Erythroblast (primary cell): ENCODE measurements at regions not wholly inside any gene's neighbourhood (a gene's known extent, or its start where the extent isn't known, plus 50 kb on each side); places are given as distances from the start of the nearest gene placed in this dataset.

Experiments
- DNase-seq, 2 experiments: peaks; one replicate each; lab custom pipeline; 2025; lab: John Stamatoyannopoulos, UW
- GATA1 ChIP-seq: IDR thresholded peaks from 2 replicates; pipeline ENCODE4 v1.6.1; 2011; ENCODE audit warnings: low read depth, mild to moderate bottlenecking, control low read depth, low read length, moderate library complexity
- POLR2A ChIP-seq: IDR thresholded peaks from 2 replicates; pipeline ENCODE4 v1.6.1; 2011; ENCODE audit warnings: mild to moderate bottlenecking, low read length

- DNase-seq, result no peak
These were observed 271.4 kb downstream of the SQOR start for GRCh38 chr15:45906230-45906629.

GRCh38 chr15:45910671-45911070 lies 275.8 kb downstream of the SQOR start:
- TF ChIP-seq GATA1, result no peak
- no peak for TF ChIP-seq POLR2A
- DNase-seq, result no peak

More at GRCh38 chr15:45906230-45906629, 271.4 kb downstream of the SQOR start:
- TF ChIP-seq POLR2A (no peak), GATA1 (no peak)

GRCh38 chr15:45913451-45913850 lies 278.6 kb downstream of the SQOR start:
- TF ChIP-seq GATA1 (no peak), POLR2A (no peak)
- no peak for DNase-seq

DNA sequence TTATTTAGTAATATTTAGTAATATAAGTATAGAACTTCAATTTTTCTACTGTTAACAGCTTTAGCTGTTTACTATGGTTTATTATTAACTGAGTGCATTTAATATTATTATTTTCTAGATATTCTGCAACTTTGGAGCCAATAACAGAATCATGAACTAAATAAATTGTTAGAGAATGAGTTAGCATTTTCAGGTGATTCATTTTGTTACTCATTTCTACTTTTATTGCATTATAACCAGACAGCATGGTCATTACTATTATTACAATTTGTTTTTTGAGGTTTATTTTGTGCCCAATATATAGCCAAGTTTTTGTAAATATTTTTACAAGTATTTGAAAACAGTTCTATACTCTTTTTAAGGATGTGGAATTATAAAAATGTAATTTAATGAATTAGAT lies 279.6 kb downstream of the SQOR start:
- no peak for DNase-seq
- TF ChIP-seq GATA1, result no peak
- TF ChIP-seq POLR2A, result no peak

- DNase-seq, result no peak
- TF ChIP-seq GATA1 (no peak), POLR2A (no peak)
These were observed 284.0 kb downstream of the SQOR start for GRCh38 chr15:45918839-45919238.

DNA sequence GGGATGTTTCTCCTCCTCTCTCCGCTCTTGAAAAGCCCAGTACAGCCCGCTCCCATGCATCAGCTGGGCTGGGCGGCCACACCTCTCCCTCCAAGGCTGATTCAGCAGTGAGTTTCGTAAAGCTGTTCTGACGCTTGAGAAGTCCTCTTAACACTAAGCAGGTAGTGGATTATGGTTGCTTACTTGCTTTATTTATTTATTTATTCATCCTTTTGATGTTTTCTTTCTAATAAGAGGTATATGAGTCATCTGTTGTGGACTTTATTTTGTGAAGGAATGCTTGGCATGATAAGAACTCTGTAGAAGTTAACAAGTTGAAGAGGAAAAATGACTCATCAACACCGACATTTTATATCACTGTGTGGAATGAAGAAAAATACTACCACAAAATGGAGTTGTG lies 285.0 kb downstream of the SQOR start:
- DNase-seq, result no peak
- TF ChIP-seq POLR2A (no peak), GATA1 (no peak)

GRCh38 chr15:45921376-45921775 lies 286.5 kb downstream of the SQOR start:
- no peak for TF ChIP-seq GATA1
- TF ChIP-seq POLR2A, result no peak
- DNase-seq, result no peak

DNA sequence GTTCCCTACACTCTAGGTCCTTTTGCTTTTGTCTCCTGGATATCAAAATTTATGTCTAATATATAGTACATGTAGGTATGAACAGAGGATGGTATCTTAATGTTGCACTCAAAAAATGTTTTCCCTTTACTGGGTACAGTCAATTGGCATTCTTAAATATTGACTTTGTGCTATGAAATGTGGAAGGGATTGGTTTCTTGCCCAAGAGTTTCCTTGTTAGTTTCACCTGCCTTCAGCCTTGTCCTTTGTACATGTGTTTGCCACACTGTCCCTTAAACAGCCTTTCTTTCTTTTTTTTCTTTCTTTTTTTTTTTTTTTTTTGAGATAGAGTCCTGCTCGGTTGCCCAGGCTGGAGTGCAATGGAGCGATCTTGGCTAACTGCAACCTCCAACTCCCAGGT lies 287.1 kb downstream of the SQOR start:
- DNase-seq, result no peak
- TF ChIP-seq POLR2A (no peak), GATA1 (no peak)

DNA sequence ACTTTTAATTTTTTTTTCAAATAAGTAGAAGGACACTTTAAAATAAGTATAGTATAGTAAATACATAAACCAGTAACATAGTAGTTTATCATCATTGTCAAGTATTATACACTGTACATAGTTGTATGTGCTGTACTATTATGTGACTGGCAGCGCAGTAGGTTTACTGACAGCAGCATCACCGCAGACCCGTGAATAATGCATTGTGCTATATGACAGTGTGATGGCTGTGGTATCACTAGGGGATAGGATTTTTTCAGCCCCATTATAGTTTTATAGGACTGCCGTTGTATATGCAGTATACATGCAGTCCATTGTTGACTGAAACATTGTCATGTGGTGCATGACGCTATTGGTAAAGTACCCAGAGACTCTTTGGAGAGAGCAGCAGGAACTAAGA lies 306.5 kb downstream of the SQOR start:
- TF ChIP-seq GATA1 (no peak), POLR2A (no peak)
- DNase-seq, result no peak

DNA sequence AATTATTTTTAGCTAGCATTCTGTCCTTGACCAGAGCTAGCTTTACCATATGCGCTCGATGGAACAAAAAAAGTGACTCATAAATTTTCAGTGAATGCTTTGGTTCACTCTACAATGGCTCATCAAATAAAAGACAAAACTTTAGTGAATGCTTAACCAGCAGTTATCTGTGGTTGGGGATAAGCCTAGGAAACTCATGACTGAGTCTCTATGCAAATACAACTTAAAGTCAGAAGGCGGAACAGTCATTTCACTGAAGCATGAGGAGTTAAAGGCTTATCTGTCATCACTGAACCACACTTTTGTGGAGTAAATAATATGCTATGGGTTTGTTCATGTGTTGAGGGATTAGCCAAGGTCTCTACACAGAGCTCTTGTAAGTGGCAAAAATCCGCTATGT lies 308.4 kb downstream of the SQOR start:
- no peak for TF ChIP-seq GATA1
- no peak for TF ChIP-seq POLR2A
- no peak for DNase-seq

GRCh38 chr15:45946111-45946510 lies 311.3 kb downstream of the SQOR start:
- TF ChIP-seq GATA1 (no peak), POLR2A (no peak)
- DNase-seq, result no peak

- TF ChIP-seq GATA1 (no peak), POLR2A (no peak)
- no peak for DNase-seq
These were observed 313.4 kb downstream of the SQOR start for GRCh38 chr15:45948181-45948621.

DNA sequence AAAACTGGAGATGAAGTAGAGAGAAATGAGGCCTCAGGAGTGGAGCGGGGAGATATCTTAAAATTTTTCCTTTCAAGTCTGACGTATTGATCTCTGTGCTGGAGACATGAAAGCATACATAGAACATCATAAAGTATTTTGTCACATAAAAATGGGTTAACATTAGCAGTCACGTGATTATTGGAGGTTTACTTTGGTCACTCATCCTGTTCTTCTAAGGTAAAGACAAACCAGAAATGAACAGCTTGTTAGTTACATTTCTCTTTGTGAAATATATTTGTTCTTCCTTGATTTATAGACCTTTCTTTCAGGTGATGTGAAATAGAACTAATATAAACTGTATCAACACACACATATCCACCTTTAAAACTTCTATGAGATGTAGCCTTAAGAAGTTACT lies 324.1 kb downstream of the SQOR start:
- TF ChIP-seq POLR2A, result no peak
- TF ChIP-seq GATA1, result no peak

DNA sequence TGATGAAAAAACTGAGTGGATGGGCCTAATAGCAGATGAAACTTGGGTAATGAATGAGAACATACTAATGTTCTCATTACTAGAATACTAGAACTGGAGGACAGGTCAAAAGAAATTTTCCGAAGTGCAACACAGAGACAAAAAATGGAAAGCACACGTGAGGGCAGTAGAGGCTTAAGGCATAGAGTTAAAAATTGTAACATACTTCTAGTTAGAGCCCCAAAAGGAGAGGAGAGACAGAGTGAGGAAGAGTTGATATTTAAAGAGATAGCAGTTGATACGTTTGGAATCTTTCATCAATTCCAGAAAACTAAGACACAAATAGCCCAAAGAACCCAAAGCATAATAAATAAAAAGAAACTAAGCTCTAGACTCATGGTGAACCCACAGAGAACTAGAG lies 327.9 kb downstream of the SQOR start:
- TF ChIP-seq GATA1, result no peak
- TF ChIP-seq POLR2A, result no peak
- no peak for DNase-seq

More for the DNA sequence above, 324.1 kb downstream of the SQOR start:
- no peak for DNase-seq

DNA sequence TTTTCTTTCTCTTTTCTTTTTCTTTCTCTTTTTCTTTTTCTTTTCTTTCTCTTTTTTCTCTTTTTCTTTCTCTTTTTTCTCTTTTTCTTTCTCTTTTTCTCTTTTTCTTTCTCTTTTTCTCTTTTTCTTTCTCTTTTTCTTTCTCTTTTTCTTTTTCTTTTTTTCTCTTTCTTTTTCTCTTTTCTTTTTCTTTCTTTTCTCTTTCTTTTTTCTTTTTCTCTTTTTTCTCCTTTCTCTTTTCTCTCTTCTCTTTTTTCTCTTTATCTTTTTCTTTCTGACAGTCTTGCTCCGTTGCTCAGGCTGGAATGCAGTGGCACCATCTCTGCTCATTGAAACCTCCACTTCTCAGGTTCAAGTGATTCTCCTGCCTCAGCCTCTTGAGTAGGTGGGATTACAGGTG lies 335.7 kb downstream of the SQOR start:
- TF ChIP-seq POLR2A, result no peak
- TF ChIP-seq GATA1, result no peak
- DNase-seq, result no peak
